Uterus (tissue), 3 donors: ENCODE measurements at regions not wholly inside any gene's neighbourhood (a gene's known extent, or its start where the extent isn't known, plus 50 kb on each side); places are given as distances from the start of the nearest gene placed in this dataset.
A peak's percentile ranks its signal among the peaks of the same experiment; 100 is the strongest.

ENCODE experiments used
- DNase-seq, 2 donors: peaks; one replicate each; pipeline ENCODE4 v3.0.0-alpha.2; 2019 to 2020
- H3K27ac ChIP-seq, 2 donors: fragments of 200-600 bp; sonication (generic); 1 replicate in 1 of 2; 2 replicates in 1 of 2; pipeline ENCODE4 v1.5.1; 2016 to 2018
- H3K27me3 ChIP-seq, 2 donors: fragments of 200-600 bp; sonication (generic); one replicate each; pipeline ENCODE4 v1.5.1; 2018 to 2019; ENCODE audit warnings: control low read depth in 1 of 2
- H3K36me3 ChIP-seq, 2 donors: fragments of 200-600 bp; sonication (generic); one replicate each; pipeline ENCODE4 v1.5.1; 2019; ENCODE audit warnings: control low read depth in 1 of 2
- H3K4me1 ChIP-seq, 2 donors: fragments of 200-600 bp; sonication (generic); one replicate each; pipeline ENCODE4 v1.5.1; 2018 to 2019; ENCODE audit warnings: control low read depth in 1 of 2
- H3K4me3 ChIP-seq, 2 donors: fragments of 200-600 bp; sonication (generic); 1 replicate in 1 of 2; 2 replicates in 1 of 2; pipeline ENCODE4 v1.5.1; 2018 to 2019; ENCODE audit warnings: mild to moderate bottlenecking in 1 of 2
- H3K9me3 ChIP-seq, 2 donors: fragments of 200-600 bp; sonication (generic); one replicate each; pipeline ENCODE4 v1.5.1; 2019; ENCODE audit warnings: control low read depth in 1 of 2
- POLR2A ChIP-seq, 2 donors: fragments of 450-650 bp; IDR thresholded peaks; one replicate each; pipeline ENCODE4 v1.6.1; 2016; ENCODE audit warnings: antibody characterized with exemption in 2 of 2, mild to moderate bottlenecking in 1 of 2, moderate library complexity in 1 of 2
- intact Hi-C: fragments of 100-400 bp; cut with DNase I; formaldehyde crosslinking; loops from one replicate; pipeline ENCODE4 v1.15.1; 2023; ENCODE audit warnings: low total_unique reads
- TF ChIP-seq, protein P1 (sequence below), 4 experiments: fragments of 200-600 bp in 2 of 4; fragments of 450-650 bp in 2 of 4; sonication (generic) in 2 of 4; IDR thresholded peaks; one replicate each; pipeline ENCODE4 v1.5.1; 2016 to 2019; ENCODE audit warnings: antibody characterized with exemption in 4 of 4, mild to moderate bottlenecking in 2 of 4, moderate library complexity in 1 of 4
- donor health status: DM: yes; HTN: yes; CAD: no.

GRCh38 chr19:30791088-30791487 lies 418.9 kb downstream of the ZNF536 start:
- intact Hi-C loops = no loop called here
- TF ChIP-seq, protein P1, sequence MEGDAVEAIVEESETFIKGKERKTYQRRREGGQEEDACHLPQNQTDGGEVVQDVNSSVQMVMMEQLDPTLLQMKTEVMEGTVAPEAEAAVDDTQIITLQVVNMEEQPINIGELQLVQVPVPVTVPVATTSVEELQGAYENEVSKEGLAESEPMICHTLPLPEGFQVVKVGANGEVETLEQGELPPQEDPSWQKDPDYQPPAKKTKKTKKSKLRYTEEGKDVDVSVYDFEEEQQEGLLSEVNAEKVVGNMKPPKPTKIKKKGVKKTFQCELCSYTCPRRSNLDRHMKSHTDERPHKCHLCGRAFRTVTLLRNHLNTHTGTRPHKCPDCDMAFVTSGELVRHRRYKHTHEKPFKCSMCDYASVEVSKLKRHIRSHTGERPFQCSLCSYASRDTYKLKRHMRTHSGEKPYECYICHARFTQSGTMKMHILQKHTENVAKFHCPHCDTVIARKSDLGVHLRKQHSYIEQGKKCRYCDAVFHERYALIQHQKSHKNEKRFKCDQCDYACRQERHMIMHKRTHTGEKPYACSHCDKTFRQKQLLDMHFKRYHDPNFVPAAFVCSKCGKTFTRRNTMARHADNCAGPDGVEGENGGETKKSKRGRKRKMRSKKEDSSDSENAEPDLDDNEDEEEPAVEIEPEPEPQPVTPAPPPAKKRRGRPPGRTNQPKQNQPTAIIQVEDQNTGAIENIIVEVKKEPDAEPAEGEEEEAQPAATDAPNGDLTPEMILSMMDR (IDR thresholded peaks at IDR 0.05) = no peak
- no peak for TF ChIP-seq POLR2A (IDR thresholded peaks at IDR 0.05)
- Histone ChIP-seq H3K27ac (peak overlapping the region; percentile 77 to 82), H3K4me1 (no peaks in the 10 kb centered on the region), H3K27me3 (no peaks in the 10 kb centered on the region), H3K36me3 (no peaks in the 10 kb centered on the region), H3K4me3 (no peak overlapping the region), H3K9me3 (no peaks in the 10 kb centered on the region)
- DNase-seq = peak; percentile 46 to 62

- Histone ChIP-seq H3K27ac (peak overlapping the region; percentile 77 to 82), H3K27me3 (no peaks in the 10 kb centered on the region), H3K4me3 (no peak overlapping the region), H3K4me1 (no peaks in the 10 kb centered on the region), H3K36me3 (no peaks in the 10 kb centered on the region), H3K9me3 (no peaks in the 10 kb centered on the region)
- intact Hi-C loops = no loop called here
- DNase-seq = no peak
- TF ChIP-seq, protein P1 (IDR thresholded peaks at IDR 0.05) = no peak
- TF ChIP-seq POLR2A (IDR thresholded peaks at IDR 0.05) = no peak
Measured at GRCh38 chr19:30790056-30790680, 418.0 kb downstream of the ZNF536 start.

GRCh38 chr19:30788105-30788765 lies 416.1 kb downstream of the ZNF536 start:
- Histone ChIP-seq H3K27ac (no peak overlapping the region), H3K4me3 (no peak overlapping the region), H3K9me3 (no peaks in the 10 kb centered on the region), H3K27me3 (no peaks in the 10 kb centered on the region), H3K36me3 (no peaks in the 10 kb centered on the region), H3K4me1 (no peaks in the 10 kb centered on the region)
- TF ChIP-seq POLR2A (IDR thresholded peaks at IDR 0.05) = no peak
- TF ChIP-seq, protein P1 (IDR thresholded peaks at IDR 0.05) = no peak
- intact Hi-C loops = no loop called here
- DNase-seq = no peak

DNA sequence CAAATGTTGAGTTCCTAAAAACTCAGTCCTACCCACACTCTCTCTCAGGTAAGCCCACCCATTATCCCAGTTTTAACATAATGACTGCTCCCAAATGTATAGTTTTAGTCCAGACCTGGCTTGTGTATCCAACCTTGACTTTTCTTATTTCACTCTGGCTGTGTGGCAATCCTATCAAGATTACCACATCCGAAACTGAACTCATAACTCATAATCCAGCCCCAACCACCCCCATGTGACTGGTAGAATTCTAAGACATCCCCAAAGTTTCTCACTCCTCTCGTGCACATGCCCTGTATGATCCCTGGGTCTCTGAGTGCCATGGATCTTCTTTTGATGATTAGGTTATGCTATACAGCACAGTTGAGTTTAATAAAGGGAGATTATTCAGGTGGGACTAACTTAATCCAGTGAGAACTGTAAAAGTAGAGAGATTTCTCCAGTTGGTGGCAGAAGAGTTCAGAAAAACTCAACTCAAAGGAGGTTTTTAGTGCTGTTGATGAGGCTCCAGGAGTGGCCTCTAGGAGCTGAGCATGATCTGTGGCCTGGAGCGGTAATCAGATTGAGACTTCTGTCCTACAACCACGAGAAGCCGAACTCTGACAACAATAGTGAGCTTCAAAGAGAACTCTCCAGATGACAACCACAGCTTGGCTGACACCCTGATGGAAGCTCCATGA lies 413.4 kb downstream of the ZNF536 start:
- Histone ChIP-seq H3K27me3 (no peaks in the 10 kb centered on the region), H3K9me3 (no peaks in the 10 kb centered on the region), H3K4me1 (no peaks in the 10 kb centered on the region), H3K36me3 (no peaks in the 10 kb centered on the region), H3K4me3 (no peak overlapping the region), H3K27ac (no peak overlapping the region)
- DNase-seq = no peak
- intact Hi-C loops = no loop called here
- TF ChIP-seq, protein P1 (IDR thresholded peaks at IDR 0.05) = no peak
- no peak for TF ChIP-seq POLR2A (IDR thresholded peaks at IDR 0.05)

- Histone ChIP-seq H3K27me3 (no peaks in the 10 kb centered on the region), H3K36me3 (no peaks in the 10 kb centered on the region), H3K9me3 (no peaks in the 10 kb centered on the region), H3K4me3 (no peak overlapping the region), H3K27ac (no peak overlapping the region), H3K4me1 (no peaks in the 10 kb centered on the region)
- intact Hi-C loops = no loop called here
- TF ChIP-seq, protein P1 (IDR thresholded peaks at IDR 0.05) = peak; percentile 21 to 43 (median 38)
- TF ChIP-seq POLR2A (IDR thresholded peaks at IDR 0.05) = no peak
- DNase-seq = peak; percentile 30 to 36
Measured at GRCh38 chr19:30784850-30785457, 412.8 kb downstream of the ZNF536 start.
